HG02798 (cell line): ENCODE measurements at regions not wholly inside any gene's neighbourhood (a gene's known extent, or its start where the extent isn't known, plus 50 kb on each side); places are given as distances from the start of the nearest gene placed in this dataset.
"Not testable (repeated sequence)": the region's sequence is repeated elsewhere in the genome, so short reads cannot be mapped to it uniquely, and the experiment has no call there.

Experiments used
- ATAC-seq: cut with Tn5 transposase; IDR thresholded peaks from one replicate; pipeline ENCODE4 v1.9.1; 2021; ENCODE audit warnings: mild to moderate bottlenecking; ENCODE audit not compliant: unreplicated experiment, poor library complexity

GRCh38 chr5:136750224-136750862 is 385.0 kb upstream of the TRPC7 start:
- ATAC-seq, result no peak

- no peak for ATAC-seq
These were observed 383.7 kb upstream of the TRPC7 start for GRCh38 chr5:136749016-136749415.

DNA sequence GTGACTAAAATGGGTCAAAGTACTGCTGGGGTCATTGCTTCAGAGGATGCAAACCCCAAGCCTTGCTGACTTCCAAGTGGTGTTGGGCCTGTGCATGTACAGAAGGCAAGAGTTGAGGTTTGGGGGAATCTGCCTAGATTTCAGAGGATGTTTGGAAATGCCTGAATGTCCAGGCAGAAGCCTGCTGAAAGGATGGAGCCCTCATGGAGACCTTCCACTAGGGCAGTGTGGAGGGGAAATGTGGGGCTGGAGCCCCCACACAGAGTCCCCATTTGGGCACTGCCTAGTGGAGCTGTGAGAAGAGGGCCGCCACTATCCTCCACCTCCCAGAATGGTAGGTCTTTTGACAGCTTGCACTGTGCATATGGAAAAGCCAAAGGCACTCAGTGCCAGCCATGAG is 377.7 kb upstream of the TRPC7 start:
- ATAC-seq, result no peak

- ATAC-seq, result no peak
These were observed 374.9 kb upstream of the TRPC7 start for GRCh38 chr5:136740228-136740627.

DNA sequence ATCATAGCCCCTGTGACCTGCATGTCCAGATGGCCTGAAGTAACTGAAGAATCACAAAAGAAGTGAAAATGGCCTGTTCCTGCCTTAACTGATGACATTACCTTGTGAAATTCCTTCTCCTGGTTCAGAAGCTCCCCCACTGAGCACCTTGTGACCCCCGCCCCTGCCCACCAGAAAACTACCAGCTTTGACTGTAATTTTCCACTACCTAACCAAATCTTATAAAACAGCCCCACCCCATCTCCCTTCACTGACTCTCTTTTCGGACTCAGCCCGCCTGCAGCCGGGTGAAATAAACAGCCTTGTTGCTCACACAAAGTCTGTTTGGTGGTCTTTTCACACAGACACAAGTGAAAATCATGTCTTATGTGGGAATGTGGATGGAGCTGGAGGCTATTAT is 373.9 kb upstream of the TRPC7 start:
- not testable (repeated sequence) for ATAC-seq

DNA sequence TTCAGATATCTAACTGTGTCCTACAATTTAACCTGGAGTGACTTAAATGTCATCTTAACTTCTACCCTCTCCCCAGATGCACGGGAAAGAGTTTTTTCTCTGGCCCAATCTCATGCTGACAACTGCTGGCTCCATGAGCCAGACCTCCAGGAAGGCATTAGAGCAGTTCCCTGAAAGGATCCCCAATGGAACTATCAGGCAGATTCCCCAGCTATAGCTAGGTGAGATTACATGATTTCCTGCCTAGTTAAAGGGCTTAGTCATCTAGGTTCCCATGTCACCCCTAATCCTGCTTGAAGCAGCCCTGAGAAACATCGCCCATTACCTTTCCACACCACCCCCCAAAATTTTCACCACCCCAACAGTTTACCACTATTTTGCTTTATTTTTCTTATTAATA is 373.5 kb upstream of the TRPC7 start:
- ATAC-seq, result no peak

DNA sequence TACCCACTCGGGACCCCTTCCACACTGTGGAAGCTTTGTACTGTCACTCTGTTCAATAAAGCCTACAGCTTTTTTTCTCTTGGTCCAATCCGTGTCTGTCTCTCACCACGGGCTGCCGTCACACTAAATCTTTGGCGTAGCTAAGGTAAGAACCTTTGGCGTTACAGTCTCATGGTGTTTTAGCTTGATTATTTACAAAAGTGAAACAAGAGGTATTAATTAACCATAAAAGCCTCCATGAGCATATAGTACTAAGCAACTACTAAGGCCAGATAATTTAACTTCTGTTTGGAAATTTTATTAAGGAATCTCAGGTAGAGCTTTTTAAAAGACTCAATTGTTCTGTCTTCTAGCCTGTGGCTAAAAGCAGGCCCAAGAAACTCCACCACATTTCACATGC is 370.7 kb upstream of the TRPC7 start:
- no peak for ATAC-seq

DNA sequence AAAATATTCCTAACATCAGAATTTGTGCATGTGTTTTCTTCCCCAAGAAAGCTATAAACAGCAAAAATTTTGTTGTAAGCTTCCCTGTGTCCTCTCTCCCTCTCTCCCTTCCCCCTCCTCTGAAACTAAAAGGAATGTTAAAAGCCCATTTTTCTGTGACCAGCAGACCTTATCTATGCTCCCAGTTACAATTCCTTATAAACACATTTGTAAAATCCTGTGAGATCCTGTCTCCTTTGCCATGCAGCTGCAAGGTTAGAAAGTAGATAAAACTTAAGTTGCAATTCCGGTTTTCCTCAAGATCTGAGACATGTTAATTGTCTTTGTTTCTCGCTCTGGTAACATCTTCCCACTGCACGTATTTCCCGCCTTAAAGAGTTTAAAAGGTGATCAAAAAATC is 370.3 kb upstream of the TRPC7 start:
- ATAC-seq, result not testable (repeated sequence)

- ATAC-seq, result no peak
These were observed 369.3 kb upstream of the TRPC7 start for GRCh38 chr5:136734628-136735027.

DNA sequence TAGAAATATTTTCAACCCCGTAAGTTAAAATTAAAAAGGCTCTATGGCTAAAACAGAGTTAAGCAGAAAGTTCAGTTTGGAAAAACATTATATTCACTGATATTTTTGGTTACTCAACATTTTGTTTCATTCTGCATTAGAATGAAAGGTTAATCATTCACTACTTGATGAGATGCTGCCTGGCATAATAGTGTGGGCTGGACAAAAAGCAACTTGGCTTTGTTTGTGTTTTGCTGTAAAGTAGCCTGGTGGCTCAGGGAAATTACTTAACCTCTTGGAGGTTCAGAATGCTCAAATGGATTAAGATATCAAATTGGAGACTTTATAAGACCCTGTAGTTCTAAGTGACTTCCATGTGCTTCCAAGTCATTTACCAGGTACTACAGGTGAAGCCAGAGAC is 367.4 kb upstream of the TRPC7 start:
- ATAC-seq, result no peak

GRCh38 chr5:136731241-136731900 is 366.0 kb upstream of the TRPC7 start:
- ATAC-seq, result no peak

GRCh38 chr5:136730426-136730825 is 365.1 kb upstream of the TRPC7 start:
- ATAC-seq, result no peak

DNA sequence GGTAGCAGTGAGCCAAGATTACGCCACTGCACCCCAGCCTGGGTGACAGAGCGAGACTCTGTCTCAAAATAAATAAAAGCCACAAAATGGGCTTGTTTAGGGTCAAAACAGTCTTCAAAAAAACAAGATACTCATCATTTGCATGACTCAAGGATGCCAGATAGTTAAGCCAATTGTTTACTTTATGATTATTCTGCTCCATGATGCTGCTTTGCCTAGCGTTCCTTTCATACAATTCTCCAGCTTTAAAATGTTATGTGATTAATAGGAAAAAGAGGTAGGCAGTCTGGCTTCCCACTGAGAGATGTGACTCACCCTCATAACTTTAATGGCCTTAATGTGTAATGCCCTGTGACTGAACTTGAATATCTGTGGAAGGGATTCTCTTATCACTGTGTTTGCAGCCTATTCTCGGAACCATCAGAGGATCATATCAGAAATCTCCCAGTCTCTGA is 364.6 kb upstream of the TRPC7 start:
- ATAC-seq, result no peak

DNA sequence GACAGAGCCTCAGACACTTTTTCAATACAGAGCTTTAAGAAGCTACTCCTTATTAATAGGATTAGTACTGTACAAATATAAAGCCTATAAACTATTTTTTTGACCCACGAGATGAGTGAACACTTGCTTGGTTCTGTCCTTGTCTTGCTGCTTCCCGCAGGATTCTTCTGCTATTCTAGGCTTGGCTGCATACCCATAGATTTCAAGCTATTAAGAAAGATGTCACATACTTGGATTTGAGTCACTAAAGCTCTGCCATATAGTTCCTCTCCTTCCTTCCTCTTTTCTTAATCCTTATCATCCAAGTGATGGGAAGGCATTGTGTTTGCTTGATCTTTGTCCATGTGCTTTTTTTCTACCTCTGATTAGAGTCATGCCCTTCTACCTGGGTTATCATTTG is 361.2 kb upstream of the TRPC7 start:
- no peak for ATAC-seq

DNA sequence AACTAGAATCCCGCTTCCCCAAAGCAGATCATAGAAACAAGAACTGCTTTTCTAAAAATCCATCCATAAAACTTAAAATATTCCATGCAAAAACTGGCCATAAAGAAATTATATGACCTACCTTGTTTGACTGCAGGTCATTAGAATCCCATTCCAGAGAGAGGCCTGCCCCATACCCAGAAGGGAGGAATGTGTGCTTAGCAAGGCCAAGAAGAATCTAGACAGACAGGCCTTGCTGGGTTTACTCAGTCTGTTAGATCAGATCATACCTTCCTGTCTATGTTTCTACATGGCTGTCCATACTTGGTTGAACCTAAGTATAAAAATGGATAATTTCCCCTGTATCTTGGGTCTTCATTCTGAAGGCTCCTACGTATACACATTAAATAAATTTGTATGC is 358.8 kb upstream of the TRPC7 start:
- no peak for ATAC-seq

DNA sequence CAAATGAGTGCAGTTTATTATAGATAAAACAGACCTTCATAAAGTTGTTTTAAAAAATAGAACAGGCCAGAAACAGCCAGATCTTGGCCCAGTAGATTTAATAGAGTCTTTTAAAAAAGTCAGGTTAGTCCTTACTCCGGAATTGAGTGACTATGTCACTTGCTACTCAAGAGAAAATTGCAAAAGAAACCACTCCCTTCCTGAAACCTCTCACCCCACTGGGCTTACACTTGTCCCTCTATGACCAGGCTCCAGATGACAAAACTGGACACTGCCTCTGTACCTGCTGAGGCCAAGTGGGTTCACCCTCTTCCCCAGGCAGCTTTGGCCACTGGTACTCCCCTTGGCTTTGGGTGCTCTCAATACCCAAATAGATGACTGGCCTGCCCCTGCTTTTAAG is 357.2 kb upstream of the TRPC7 start:
- ATAC-seq, result no peak

GRCh38 chr5:136722086-136722485 is 356.7 kb upstream of the TRPC7 start:
- ATAC-seq, result no peak

GRCh38 chr5:136720674-136721073 is 355.3 kb upstream of the TRPC7 start:
- no peak for ATAC-seq

- no peak for ATAC-seq
These were observed 352.6 kb upstream of the TRPC7 start for GRCh38 chr5:136717917-136718316.

GRCh38 chr5:136714286-136714685 is 348.9 kb upstream of the TRPC7 start:
- no peak for ATAC-seq

DNA sequence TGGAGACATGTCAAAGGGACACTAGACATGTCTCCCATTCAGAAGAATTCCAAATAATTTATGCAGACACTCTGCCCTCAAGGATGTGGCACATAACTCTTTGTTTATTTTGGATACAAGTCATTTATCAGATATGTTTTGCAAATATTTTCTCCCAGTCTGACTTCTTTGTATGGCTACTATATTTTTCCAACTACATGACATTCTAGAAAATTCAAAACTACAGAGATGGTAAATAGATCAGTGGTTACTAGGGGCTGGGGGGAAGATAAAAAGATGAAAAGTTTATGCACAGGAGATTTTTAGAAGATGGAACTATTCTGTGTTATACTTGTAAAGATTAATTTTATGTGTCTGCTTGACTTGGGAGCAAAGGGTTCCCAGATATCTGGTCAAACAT is 347.3 kb upstream of the TRPC7 start:
- no peak for ATAC-seq

DNA sequence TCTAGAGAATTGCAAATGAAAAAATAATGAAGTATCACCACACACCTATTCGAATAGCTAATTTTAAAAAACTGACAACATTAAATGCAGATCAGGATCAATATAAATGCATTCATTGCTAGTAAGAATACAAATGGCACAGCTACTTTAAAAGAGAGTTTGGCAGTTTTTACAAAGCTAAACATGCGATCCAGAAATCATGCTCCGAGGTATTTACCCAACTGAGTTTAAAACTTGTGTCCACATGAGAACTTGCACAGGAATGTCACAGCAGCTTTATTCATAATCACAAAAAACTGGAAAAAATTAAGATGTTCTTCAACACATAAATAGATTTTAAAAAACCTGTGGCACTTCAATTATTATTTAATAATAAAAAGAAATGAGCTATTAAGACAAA is 345.5 kb upstream of the TRPC7 start:
- no peak for ATAC-seq
